ENCODE measurements at regions not wholly inside any gene's neighbourhood (a gene's known extent, or its start where the extent isn't known, plus 50 kb on each side); places are given as distances from the start of the nearest gene placed in this dataset.

- no peak for TF ChIP-seq EZH2phosphoT487 (IDR thresholded peaks at IDR 0.05; ENCODE audit: low read depth)
- TF ChIP-seq, protein P1, sequence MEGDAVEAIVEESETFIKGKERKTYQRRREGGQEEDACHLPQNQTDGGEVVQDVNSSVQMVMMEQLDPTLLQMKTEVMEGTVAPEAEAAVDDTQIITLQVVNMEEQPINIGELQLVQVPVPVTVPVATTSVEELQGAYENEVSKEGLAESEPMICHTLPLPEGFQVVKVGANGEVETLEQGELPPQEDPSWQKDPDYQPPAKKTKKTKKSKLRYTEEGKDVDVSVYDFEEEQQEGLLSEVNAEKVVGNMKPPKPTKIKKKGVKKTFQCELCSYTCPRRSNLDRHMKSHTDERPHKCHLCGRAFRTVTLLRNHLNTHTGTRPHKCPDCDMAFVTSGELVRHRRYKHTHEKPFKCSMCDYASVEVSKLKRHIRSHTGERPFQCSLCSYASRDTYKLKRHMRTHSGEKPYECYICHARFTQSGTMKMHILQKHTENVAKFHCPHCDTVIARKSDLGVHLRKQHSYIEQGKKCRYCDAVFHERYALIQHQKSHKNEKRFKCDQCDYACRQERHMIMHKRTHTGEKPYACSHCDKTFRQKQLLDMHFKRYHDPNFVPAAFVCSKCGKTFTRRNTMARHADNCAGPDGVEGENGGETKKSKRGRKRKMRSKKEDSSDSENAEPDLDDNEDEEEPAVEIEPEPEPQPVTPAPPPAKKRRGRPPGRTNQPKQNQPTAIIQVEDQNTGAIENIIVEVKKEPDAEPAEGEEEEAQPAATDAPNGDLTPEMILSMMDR (IDR thresholded peaks at IDR 0.05; ENCODE audit: low read depth, low read length): no peak
- H3K27me3 ChIP-seq (ENCODE audit: low read depth, low read length): no peaks in the 10 kb centered on the region
- no peaks in the 10 kb centered on the region for H3K9me3 ChIP-seq (ENCODE audit: insufficient read depth, low read length)
- no peaks in the 10 kb centered on the region for H3K36me3 ChIP-seq (replicated peaks; ENCODE audit: low read depth, low read length)
- no peak overlapping the region for H3K27ac ChIP-seq (ENCODE audit: low read length)
- H3K4me1 ChIP-seq (ENCODE audit: low read length): peaks cover 11% of the 10 kb centered on the region
- H3K4me3 ChIP-seq (ENCODE audit: low read length): peak overlapping the region; percentile 21; the same call in 1 of the 2 replicates
- H2AFZ ChIP-seq (ENCODE audit: low read depth, low read length): no peak overlapping the region
- H3K79me2 ChIP-seq (ENCODE audit: low read length): no peaks in the 10 kb centered on the region
- H3K9ac ChIP-seq (ENCODE audit: low read length): no peak overlapping the region
- peak overlapping the region; percentile 30 for H3K4me2 ChIP-seq (ENCODE audit: low read length)
- no peaks in the 10 kb centered on the region for H4K20me1 ChIP-seq (ENCODE audit: insufficient read depth, low read length)
Measured at GRCh38 chr6:105994591-105995390, 91.3 kb upstream of the PRDM1 start.

DNA sequence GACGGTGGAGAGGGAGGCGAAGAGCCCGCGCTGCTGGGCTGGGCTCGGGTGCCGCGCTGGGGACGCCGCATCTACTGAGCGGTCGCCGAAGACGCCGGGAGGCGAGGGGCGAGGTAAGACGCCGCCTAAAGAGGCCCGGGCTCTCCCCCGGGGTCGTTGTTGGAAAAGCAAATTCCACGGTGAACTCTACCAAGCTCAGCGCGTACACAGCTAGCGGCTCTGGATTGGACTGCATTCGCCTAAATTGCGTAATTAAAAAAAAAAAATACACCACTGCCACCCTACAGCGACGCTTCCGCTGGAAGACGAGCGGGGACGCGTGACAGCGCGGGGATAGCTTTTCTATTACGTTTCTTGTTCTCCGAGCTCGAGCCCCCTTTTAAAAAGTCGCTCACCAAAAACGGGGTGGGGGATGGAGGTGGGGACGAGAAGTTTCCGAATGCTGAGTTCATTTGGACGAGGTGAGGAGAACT, 92.0 kb upstream of the PRDM1 start:
- Histone ChIP-seq H2AFZ (ENCODE audit: low read depth, low read length) (no peak overlapping the region), H4K20me1 (ENCODE audit: insufficient read depth, low read length) (no peaks in the 10 kb centered on the region), H3K36me3 (replicated peaks; ENCODE audit: low read depth, low read length) (no peaks in the 10 kb centered on the region), H3K4me1 (ENCODE audit: low read length) (peaks cover 11% of the 10 kb centered on the region), H3K9me3 (ENCODE audit: insufficient read depth, low read length) (no peaks in the 10 kb centered on the region), H3K4me3 (ENCODE audit: low read length) (no peak overlapping the region), H3K27ac (ENCODE audit: low read length) (no peak overlapping the region), H3K79me2 (ENCODE audit: low read length) (no peaks in the 10 kb centered on the region), H3K9ac (ENCODE audit: low read length) (no peak overlapping the region), H3K27me3 (ENCODE audit: low read depth, low read length) (no peaks in the 10 kb centered on the region), H3K4me2 (ENCODE audit: low read length) (no peak overlapping the region)
- no peak for TF ChIP-seq EZH2phosphoT487 (IDR thresholded peaks at IDR 0.05; ENCODE audit: low read depth)
- TF ChIP-seq, protein P1 (IDR thresholded peaks at IDR 0.05; ENCODE audit: low read depth, low read length): no peak

DNA sequence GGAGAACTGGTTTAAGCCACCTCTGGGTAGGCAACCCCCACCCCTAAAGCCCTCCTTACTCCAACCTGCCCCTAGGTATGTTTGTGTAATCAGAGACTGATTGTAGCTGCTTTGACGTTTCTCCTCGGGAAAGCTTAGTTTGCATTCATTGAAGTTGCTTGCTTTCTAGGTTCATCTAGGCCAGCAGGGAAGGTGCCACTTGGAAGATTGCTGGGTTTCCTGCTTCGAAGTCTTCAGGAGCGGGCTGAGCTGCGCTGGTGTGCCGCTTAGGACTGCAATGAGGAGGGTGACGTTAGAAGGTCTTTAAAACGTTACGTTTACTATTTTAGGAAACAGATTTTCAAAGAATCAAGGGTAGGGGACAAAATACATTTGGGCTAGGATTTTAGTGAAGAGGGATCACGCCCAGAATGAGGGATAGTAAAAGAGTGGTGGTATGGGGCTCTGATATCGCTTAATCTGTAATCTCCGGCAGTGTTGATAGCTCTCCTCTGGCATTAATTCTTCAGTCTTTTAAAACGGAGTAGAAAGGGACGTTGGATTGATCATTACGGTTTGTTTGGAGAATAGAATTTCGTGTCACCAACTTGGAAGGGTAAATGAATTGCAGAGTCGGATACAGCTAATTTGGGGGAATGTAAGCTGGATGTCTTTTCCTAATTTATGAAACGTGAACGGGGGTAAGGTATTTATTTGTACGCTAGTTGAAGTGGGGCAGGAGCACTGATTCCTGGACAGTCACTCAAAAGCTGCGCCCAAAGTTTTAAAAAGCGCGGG, 92.6 kb upstream of the PRDM1 start:
- Histone ChIP-seq H3K9me3 (ENCODE audit: insufficient read depth, low read length) (no peaks in the 10 kb centered on the region), H3K36me3 (replicated peaks; ENCODE audit: low read depth, low read length) (no peaks in the 10 kb centered on the region), H4K20me1 (ENCODE audit: insufficient read depth, low read length) (no peaks in the 10 kb centered on the region), H3K27me3 (ENCODE audit: low read depth, low read length) (no peaks in the 10 kb centered on the region), H3K27ac (ENCODE audit: low read length) (no peak overlapping the region), H3K4me3 (ENCODE audit: low read length) (no peak overlapping the region), H3K4me1 (ENCODE audit: low read length) (peaks cover 11% of the 10 kb centered on the region), H3K9ac (ENCODE audit: low read length) (no peak overlapping the region), H3K4me2 (ENCODE audit: low read length) (no peak overlapping the region; the same call in 1 of the 2 replicates), H2AFZ (ENCODE audit: low read depth, low read length) (peak overlapping the region; percentile 100), H3K79me2 (ENCODE audit: low read length) (no peaks in the 10 kb centered on the region)
- TF ChIP-seq, protein P1 (IDR thresholded peaks at IDR 0.05; ENCODE audit: low read depth, low read length): no peak
- no peak for TF ChIP-seq EZH2phosphoT487 (IDR thresholded peaks at IDR 0.05; ENCODE audit: low read depth)
